T-cell (primary cell): ENCODE measurements at regions not wholly inside any gene's neighbourhood (a gene's known extent, or its start where the extent isn't known, plus 50 kb on each side); places are given as distances from the start of the nearest gene placed in this dataset.
"Not testable (repeated sequence)": the region's sequence is repeated elsewhere in the genome, so short reads cannot be mapped to it uniquely, and the experiment has no call there.

Source experiments
- ATAC-seq, 4 experiments: fragments of 200-7000 bp in 3 of 4; fragments of 150-1000 bp in 1 of 4; cut with Tn5 transposase; replicated peaks in 1 of 4; 1 replicate in 3 of 4; 2 replicates in 1 of 4; pipeline ENCODE4 v1.10.0; 2021; ENCODE audit warnings: moderate library complexity in 3 of 4, mild to moderate bottlenecking in 2 of 4, moderate number of reproducible peaks in 1 of 4
- CTCF ChIA-PET, 2 donors: fragments of 300-600 bp; sonication (Branson Sonifier 250); formaldehyde crosslinking; loops; one replicate each; lab custom pipeline; 2022; ENCODE audit warnings: antibody characterized with exemption in 2 of 2; lab: Charles Lee
- POLR2A ChIA-PET, 2 donors: fragments of 300-600 bp; sonication (Branson Sonifier 250); formaldehyde crosslinking; loops; one replicate each; lab custom pipeline; 2022; ENCODE audit warnings: antibody characterized with exemption in 2 of 2; lab: Charles Lee
- DNase-seq, 35 experiments: peaks; one replicate each; pipeline versions ENCODE4 v3.0.0 to v3.0.0-alpha.2; 2013 to 2023
- H3K27ac ChIP-seq: one replicate; pipeline ENCODE4 v1.5.1; 2013; ENCODE audit warnings: low read length
- H3K27me3 ChIP-seq, 2 experiments: replicated peaks in 1 of 2; 1 replicate in 1 of 2; 2 replicates in 1 of 2; pipeline versions ENCODE4 v1.6.1 to v1.7.0; 2013; ENCODE audit warnings: low read length in 1 of 2, mixed read lengths in 1 of 2; ENCODE audit not compliant: control insufficient read depth in 2 of 2, insufficient read depth in 2 of 2; ENCODE audit errors: extremely low read depth in 1 of 2
- H3K36me3 ChIP-seq, 2 donors: 1 replicate in 1 of 2; 2 replicates in 1 of 2; pipeline versions ENCODE4 v1.6.1 to v1.7.0; 2013; ENCODE audit warnings: low read length in 1 of 2; ENCODE audit not compliant: control insufficient read depth in 2 of 2, insufficient read depth in 1 of 2; ENCODE audit errors: extremely low read depth in 1 of 2
- H3K4me1 ChIP-seq, 2 experiments: 1 replicate in 1 of 2; 2 replicates in 1 of 2; pipeline versions ENCODE4 v1.6.1 to v1.7.0; 2013; ENCODE audit warnings: low read length in 2 of 2, mixed read lengths in 1 of 2; ENCODE audit not compliant: insufficient read depth in 2 of 2, control insufficient read depth in 1 of 2; ENCODE audit errors: extremely low read depth in 1 of 2
- H3K4me3 ChIP-seq, 2 donors: 1 replicate in 1 of 2; 2 replicates in 1 of 2; pipeline versions ENCODE4 v1.5.1 to v1.7.0; 2013; ENCODE audit warnings: mild to moderate bottlenecking in 2 of 2, low read length in 1 of 2, moderate library complexity in 1 of 2; ENCODE audit not compliant: control insufficient read depth in 1 of 2; ENCODE audit errors: extremely low read depth in 1 of 2
- H3K9me3 ChIP-seq: 2 replicates; pipeline ENCODE4 v1.7.0; 2013
- H3K27ac Mint-ChIP-seq, 2 donors: one replicate each; pipeline ENCODE4 v1.8.0; 2020 to 2021; ENCODE audit warnings: mild to moderate bottlenecking in 2 of 2, mixed read lengths in 2 of 2
- H3K27me3 Mint-ChIP-seq, 2 donors: one replicate each; pipeline ENCODE4 v1.8.0; 2021 to 2022; ENCODE audit warnings: mixed read lengths in 2 of 2
- H3K36me3 Mint-ChIP-seq: one replicate; pipeline ENCODE4 v1.8.0; 2021; ENCODE audit warnings: mixed read lengths
- H3K4me1 Mint-ChIP-seq, 3 donors: one replicate each; pipeline ENCODE4 v1.8.0; 2020 to 2022; ENCODE audit warnings: mixed read lengths in 3 of 3, mild to moderate bottlenecking in 1 of 3
- H3K4me3 Mint-ChIP-seq, 3 donors: one replicate each; pipeline ENCODE4 v1.8.0; 2020 to 2022; ENCODE audit warnings: mild to moderate bottlenecking in 3 of 3, mixed read lengths in 3 of 3, moderate library complexity in 3 of 3
- H3K9me3 Mint-ChIP-seq, 3 donors: one replicate each; pipeline ENCODE4 v1.8.0; 2020 to 2022; ENCODE audit warnings: mixed read lengths in 3 of 3
- WGBS: methylation state at CpG from one replicate; pipeline ENCODE4 v1.1.5; 2013; ENCODE audit warnings: missing lambda C conversion rate; ENCODE audit not compliant: insufficient coverage; 5-methylcytosine and 5-hydroxymethylcytosine counted together

DNA sequence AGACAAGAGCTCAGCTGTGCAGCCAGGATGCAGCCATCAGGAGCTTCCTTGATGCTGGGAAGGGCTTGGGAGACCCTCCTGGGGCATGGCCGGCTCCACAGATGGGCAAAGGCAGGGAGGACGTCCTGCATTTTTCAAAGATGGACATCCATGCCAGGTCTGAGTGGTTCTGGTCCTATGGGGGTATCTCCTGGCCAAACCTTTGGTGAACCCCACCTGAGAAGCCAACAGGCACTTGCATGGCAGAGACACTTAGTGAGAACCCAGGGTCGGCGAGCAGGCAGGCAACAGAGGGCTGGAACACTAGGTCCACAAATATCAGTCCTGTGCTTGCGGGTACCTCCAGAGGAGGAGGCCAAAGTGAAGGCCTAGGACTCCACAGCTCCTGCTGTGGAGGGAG is 70.0 kb downstream of the KCTD15 start:
- 54% methylated on average over 5 of the region's 5 CpGs for WGBS
- H3K4me3 Mint-ChIP-seq: no peak overlapping the region
- Histone ChIP-seq H3K4me3 (no peak overlapping the region), H3K27ac (no peak overlapping the region), H3K27me3 (peaks cover 0 to 21% of the 10 kb centered on the region in 2 experiments), H3K36me3 (no peaks in the 10 kb centered on the region), H3K9me3 (no peaks in the 10 kb centered on the region), H3K4me1 (no peaks in the 10 kb centered on the region)
- H3K4me1 Mint-ChIP-seq: no peaks in the 10 kb centered on the region
- H3K27me3 Mint-ChIP-seq: peaks cover 3 to 22% of the 10 kb centered on the region in 2 donors
- ChIA-PET POLR2A (no interaction called here), CTCF (no interaction called here)
- H3K27ac Mint-ChIP-seq: no peak overlapping the region
- H3K9me3 Mint-ChIP-seq: no peaks in the 10 kb centered on the region
- ATAC-seq (no peak), DNase-seq (no peak)
- no peaks in the 10 kb centered on the region for H3K36me3 Mint-ChIP-seq

DNA sequence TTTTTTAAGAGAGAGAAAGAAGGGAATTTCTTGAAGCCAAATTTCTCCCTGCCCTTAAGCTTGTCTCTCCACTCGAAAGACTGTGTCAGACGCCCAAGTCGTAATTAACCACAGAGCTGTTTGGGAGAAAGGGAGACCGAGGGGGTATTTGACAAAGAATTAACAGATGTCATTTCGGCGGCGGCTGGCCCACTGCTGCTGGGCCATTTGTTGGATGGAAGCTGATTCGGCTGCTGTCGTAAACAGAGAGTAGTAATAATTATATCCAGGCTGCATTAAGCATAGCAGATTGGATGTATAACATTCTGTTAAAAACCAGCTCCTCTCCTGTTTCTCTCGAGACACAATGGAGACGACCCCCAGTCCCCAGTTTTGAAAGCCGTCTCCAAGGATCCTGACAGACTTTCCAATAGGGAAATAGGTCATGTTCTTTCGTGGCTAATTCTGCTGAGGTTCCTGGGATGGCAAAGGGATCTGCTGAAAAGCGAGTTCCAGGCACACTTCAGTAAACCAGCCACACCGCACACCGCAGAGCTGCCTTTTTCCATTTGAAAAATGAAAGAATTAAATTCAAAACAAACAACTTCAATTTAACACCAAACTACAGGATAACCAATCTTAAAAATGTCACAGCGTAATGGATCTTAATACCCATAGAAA is 71.5 kb downstream of the KCTD15 start:
- Histone ChIP-seq H3K4me1 (no peaks in the 10 kb centered on the region), H3K27ac (no peak overlapping the region), H3K9me3 (no peaks in the 10 kb centered on the region), H3K4me3 (no peak overlapping the region), H3K36me3 (no peaks in the 10 kb centered on the region), H3K27me3 (peaks cover 0 to 21% of the 10 kb centered on the region in 2 experiments)
- H3K36me3 Mint-ChIP-seq: no peaks in the 10 kb centered on the region
- no peak for DNase-seq
- H3K4me1 Mint-ChIP-seq: no peaks in the 10 kb centered on the region
- H3K4me3 Mint-ChIP-seq: no peak overlapping the region
- ATAC-seq: no peak
- ChIA-PET POLR2A (no interaction called here), CTCF (no interaction called here)
- peaks cover 5 to 22% of the 10 kb centered on the region in 2 donors for H3K27me3 Mint-ChIP-seq
- H3K9me3 Mint-ChIP-seq: no peaks in the 10 kb centered on the region
- no peak overlapping the region for H3K27ac Mint-ChIP-seq
- WGBS: 80% methylated on average over 1 of the region's 17 CpGs

DNA sequence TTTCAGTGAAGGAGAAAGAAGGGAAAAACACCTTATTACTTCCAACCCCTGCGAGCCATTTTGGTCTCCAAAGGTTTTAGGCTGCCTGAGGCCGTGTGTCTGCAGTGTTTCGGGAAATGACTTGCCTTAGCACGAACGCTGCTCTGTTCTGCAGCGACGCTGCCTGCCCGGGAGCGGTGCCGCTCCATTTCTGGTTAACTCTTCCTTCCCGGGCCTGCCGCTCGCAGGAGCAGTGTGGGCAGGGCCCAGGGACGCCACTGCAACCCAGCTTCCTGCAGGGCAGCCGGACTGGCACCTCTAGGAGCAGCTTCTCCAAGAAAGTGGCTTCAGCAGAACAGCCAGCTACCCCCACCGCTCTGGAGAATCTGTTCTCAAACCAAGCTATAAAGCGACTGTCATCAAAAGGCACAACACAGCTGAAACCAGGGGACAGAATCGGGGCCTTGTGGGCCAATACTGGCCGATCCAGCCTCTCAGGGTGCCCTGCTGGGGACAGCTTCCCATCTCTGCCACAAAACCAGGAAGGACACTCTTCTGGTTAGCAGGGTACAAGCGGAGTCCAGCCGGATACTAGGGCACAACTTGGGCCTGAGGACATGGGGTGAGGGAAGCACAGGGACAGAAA is 72.2 kb downstream of the KCTD15 start:
- Histone ChIP-seq H3K27ac (no peak overlapping the region), H3K4me3 (no peak overlapping the region), H3K9me3 (no peaks in the 10 kb centered on the region), H3K4me1 (no peaks in the 10 kb centered on the region), H3K36me3 (no peaks in the 10 kb centered on the region), H3K27me3 (peaks cover 0 to 21% of the 10 kb centered on the region in 2 experiments)
- Mint-ChIP-seq H3K9me3 (no peaks in the 10 kb centered on the region), H3K27me3 (peaks cover 5 to 26% of the 10 kb centered on the region in 2 donors), H3K27ac (no peak overlapping the region), H3K4me3 (no peak overlapping the region), H3K4me1 (no peaks in the 10 kb centered on the region), H3K36me3 (no peaks in the 10 kb centered on the region)
- CTCF ChIA-PET: no interaction called here
- no peak for ATAC-seq
- DNase-seq: no peak
- WGBS: 15% methylated on average over 18 of the region's 21 CpGs
- POLR2A ChIA-PET: no interaction called here

DNA sequence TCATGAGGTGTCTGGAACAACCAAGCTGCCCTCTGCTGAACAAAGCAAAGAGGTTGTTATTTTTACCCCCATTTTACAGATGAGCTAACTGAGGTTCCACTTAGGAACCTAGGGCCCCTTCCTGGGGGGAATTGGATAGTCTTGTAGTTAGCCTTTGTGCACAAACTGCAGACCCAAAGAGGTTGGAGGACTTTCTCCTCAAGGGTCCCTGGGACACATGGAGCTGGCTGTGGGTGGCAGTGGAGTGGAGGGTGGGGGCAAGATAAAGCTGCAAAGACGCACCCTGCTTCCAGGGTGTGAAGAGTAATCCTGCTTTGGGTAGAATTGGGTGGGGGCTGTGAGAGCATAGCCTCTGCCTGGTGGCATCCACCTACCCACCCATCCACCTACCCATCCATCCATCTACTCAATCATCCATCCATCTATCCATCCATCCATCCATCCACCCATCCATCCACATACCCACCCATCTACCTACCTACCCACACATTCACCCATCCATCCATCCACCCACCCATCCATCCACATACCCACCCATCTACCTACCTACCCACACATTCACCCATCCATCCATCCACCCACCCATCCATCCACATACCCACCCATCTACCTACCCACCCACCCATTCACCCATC is 73.7 kb downstream of the KCTD15 start:
- H3K27me3 ChIP-seq: peaks cover 0 to 17% of the 10 kb centered on the region in 2 experiments
- CTCF ChIA-PET, H3K4me1 Mint-ChIP-seq, H3K4me3 ChIP-seq, H3K27ac Mint-ChIP-seq, ATAC-seq, H3K4me3 Mint-ChIP-seq, H3K9me3 ChIP-seq, H3K4me1 ChIP-seq, POLR2A ChIA-PET, DNase-seq, H3K9me3 Mint-ChIP-seq, H3K27ac ChIP-seq, H3K36me3 Mint-ChIP-seq, H3K36me3 ChIP-seq: not testable (repeated sequence)
- no CpG with 5 or more reads among the region's 1 CpG for WGBS
- peaks cover 5 to 24% of the 10 kb centered on the region in 2 donors for H3K27me3 Mint-ChIP-seq

DNA sequence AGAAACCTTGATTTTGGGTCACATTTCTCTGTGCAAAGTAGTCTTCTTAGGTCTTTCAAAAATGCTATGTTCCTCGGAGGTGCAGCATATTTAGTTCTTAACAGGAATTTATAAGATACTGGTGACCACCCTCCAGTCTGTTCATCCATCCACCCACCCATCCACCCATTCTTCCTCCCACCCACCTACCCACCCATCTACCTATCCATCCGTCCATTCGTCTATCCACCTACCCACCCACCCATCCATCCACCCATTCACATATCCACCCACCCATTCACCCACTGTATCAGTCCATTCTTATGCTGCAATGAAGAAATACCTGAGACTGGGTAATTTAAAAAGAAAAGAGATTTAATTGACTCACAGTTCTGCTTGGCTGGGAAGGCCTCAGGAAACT is 74.9 kb downstream of the KCTD15 start:
- H3K9me3 Mint-ChIP-seq: no peaks in the 10 kb centered on the region
- no peak overlapping the region for H3K27ac ChIP-seq
- ATAC-seq (no peak), DNase-seq (no peak)
- WGBS: no CpG with 5 or more reads among the region's 3 CpGs
- no peaks in the 10 kb centered on the region for H3K9me3 ChIP-seq
- H3K36me3 ChIP-seq: no peaks in the 10 kb centered on the region
- H3K27ac Mint-ChIP-seq: no peak overlapping the region
- H3K4me1 Mint-ChIP-seq: no peaks in the 10 kb centered on the region
- H3K4me3 ChIP-seq: no peak overlapping the region
- H3K4me3 Mint-ChIP-seq: no peak overlapping the region
- no peaks in the 10 kb centered on the region for H3K36me3 Mint-ChIP-seq
- CTCF ChIA-PET: no interaction called here
- POLR2A ChIA-PET: no interaction called here
- H3K27me3 ChIP-seq: peaks cover 0 to 15% of the 10 kb centered on the region in 2 experiments
- H3K4me1 ChIP-seq: no peaks in the 10 kb centered on the region
- peaks cover 5 to 24% of the 10 kb centered on the region in 2 donors for H3K27me3 Mint-ChIP-seq

DNA sequence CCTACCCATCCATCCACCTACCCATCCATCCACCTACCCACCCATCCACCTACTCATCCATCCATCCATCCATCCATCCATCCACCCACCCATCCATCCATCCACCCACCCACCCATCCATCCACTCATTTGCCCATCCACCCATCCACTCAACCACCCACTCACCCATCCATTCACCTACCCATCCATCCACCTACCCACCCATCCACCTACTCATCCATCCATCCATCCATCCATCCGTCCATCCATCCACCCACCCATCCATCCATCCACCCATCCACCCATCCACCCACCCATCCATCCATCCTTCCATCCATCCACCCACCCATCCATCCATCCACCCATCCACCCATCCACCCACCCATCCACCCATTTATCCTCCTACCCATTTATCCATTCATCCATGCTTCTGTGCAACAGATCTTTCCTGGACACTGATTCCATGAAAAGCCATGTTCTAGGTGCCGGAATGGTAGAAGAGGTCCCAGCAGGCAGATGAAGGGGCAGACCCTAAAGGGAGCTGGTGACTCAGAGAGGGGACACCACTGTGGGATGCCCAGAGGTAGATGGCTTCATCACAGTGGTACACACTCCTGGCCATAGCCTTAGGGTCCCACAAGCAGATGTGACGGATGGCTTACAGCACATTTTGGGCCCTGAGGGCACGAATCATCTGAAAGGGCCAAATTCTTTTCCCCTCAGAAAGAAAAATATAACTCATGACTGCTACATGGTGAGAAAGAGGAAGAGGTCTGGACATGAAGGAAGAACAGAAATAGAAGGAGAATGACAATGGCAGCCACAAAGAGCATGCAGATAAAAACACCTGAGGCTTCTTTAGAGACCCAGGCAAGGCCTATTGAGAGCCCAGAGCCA is 76.0 kb downstream of the KCTD15 start:
- H3K9me3 ChIP-seq: no peaks in the 10 kb centered on the region
- H3K4me3 ChIP-seq: no peak overlapping the region
- H3K36me3 ChIP-seq: no peaks in the 10 kb centered on the region
- Mint-ChIP-seq H3K27me3 (peaks cover 3 to 20% of the 10 kb centered on the region in 2 donors), H3K36me3 (no peaks in the 10 kb centered on the region), H3K4me1 (no peaks in the 10 kb centered on the region), H3K4me3 (no peak overlapping the region), H3K27ac (no peak overlapping the region), H3K9me3 (no peaks in the 10 kb centered on the region)
- POLR2A ChIA-PET: no interaction called here
- DNase-seq: no peak
- CTCF ChIA-PET: no interaction called here
- 91% methylated on average over 2 of the region's 4 CpGs for WGBS
- no peak for ATAC-seq
- H3K4me1 ChIP-seq: no peaks in the 10 kb centered on the region
- H3K27ac ChIP-seq: no peak overlapping the region
- peaks cover 0 to 11% of the 10 kb centered on the region in 2 experiments for H3K27me3 ChIP-seq
